ENCODE measurements at regions not wholly inside any gene's neighbourhood (a gene's known extent, or its start where the extent isn't known, plus 50 kb on each side); places are given as distances from the start of the nearest gene placed in this dataset.

- TF ChIP-seq CTCF (IDR thresholded peaks at IDR 0.05) (no peak), ZFX (IDR thresholded peaks at IDR 0.05; ENCODE audit: borderline replicate concordance) (no peak)
These were observed 1157.4 kb downstream of the KCNT2 start for GRCh38 chr1:195450794-195451193.

Measured in 22Rv1 (cell line).